ENCODE measurements at regions not wholly inside any gene's neighbourhood (a gene's known extent, or its start where the extent isn't known, plus 50 kb on each side); places are given as distances from the start of the nearest gene placed in this dataset.

GRCh38 chr1:38275960-38276359, 229.4 kb upstream of the POU3F1 start:
- DNase-seq, result no peak

- no peak for DNase-seq
Measured at GRCh38 chr1:38274974-38275373, 228.4 kb upstream of the POU3F1 start.

GRCh38 chr1:38273196-38273804, 226.7 kb upstream of the POU3F1 start:
- DNase-seq, result no peak

- DNase-seq, result no peak
Measured at GRCh38 chr1:38272515-38272914, 225.9 kb upstream of the POU3F1 start.

- no peak for DNase-seq
Measured at GRCh38 chr1:38270849-38271633, 224.4 kb upstream of the POU3F1 start.

- no peak for DNase-seq
Measured at GRCh38 chr1:38269923-38270848, 223.6 kb upstream of the POU3F1 start.

- no peak for DNase-seq
Measured at GRCh38 chr1:38268226-38268625, 221.6 kb upstream of the POU3F1 start.

- DNase-seq, result no peak
Measured at GRCh38 chr1:38267037-38268036, 220.7 kb upstream of the POU3F1 start.

- DNase-seq, result no peak
Measured at GRCh38 chr1:38266197-38266520, 219.6 kb upstream of the POU3F1 start.

GRCh38 chr1:38265293-38266196, 219.0 kb upstream of the POU3F1 start:
- no peak for DNase-seq

GRCh38 chr1:38263438-38263837, 216.8 kb upstream of the POU3F1 start:
- DNase-seq, result no peak

GRCh38 chr1:38261574-38261973, 215.0 kb upstream of the POU3F1 start:
- no peak for DNase-seq

- DNase-seq, result no peak
Measured at GRCh38 chr1:38258085-38258627, 211.6 kb upstream of the POU3F1 start.

GRCh38 chr1:38257374-38257773, 210.8 kb upstream of the POU3F1 start:
- no peak for DNase-seq

GRCh38 chr1:38256072-38256471, 209.5 kb upstream of the POU3F1 start:
- no peak for DNase-seq

GRCh38 chr1:38253314-38253713, 206.7 kb upstream of the POU3F1 start:
- DNase-seq, result no peak

- no peak for DNase-seq
Measured at GRCh38 chr1:38250356-38250755, 203.8 kb upstream of the POU3F1 start.

GRCh38 chr1:38249001-38249400, 202.4 kb upstream of the POU3F1 start:
- no peak for DNase-seq

GRCh38 chr1:38246955-38247952, 200.7 kb upstream of the POU3F1 start:
- DNase-seq, result no peak

Measured in DMS153 (cell line).